Uterus (tissue), 3 donors: ENCODE measurements at regions not wholly inside any gene's neighbourhood (a gene's known extent, or its start where the extent isn't known, plus 50 kb on each side); places are given as distances from the start of the nearest gene placed in this dataset.

Experiments used
- DNase-seq, 2 donors: peaks; one replicate each; pipeline ENCODE4 v3.0.0-alpha.2; 2019 to 2020
- H3K27ac ChIP-seq, 2 donors: fragments of 200-600 bp; sonication (generic); 1 replicate in 1 of 2; 2 replicates in 1 of 2; pipeline ENCODE4 v1.5.1; 2016 to 2018
- H3K27me3 ChIP-seq, 2 donors: fragments of 200-600 bp; sonication (generic); one replicate each; pipeline ENCODE4 v1.5.1; 2018 to 2019; ENCODE audit warnings: control low read depth in 1 of 2
- H3K36me3 ChIP-seq, 2 donors: fragments of 200-600 bp; sonication (generic); one replicate each; pipeline ENCODE4 v1.5.1; 2019; ENCODE audit warnings: control low read depth in 1 of 2
- H3K4me1 ChIP-seq, 2 donors: fragments of 200-600 bp; sonication (generic); one replicate each; pipeline ENCODE4 v1.5.1; 2018 to 2019; ENCODE audit warnings: control low read depth in 1 of 2
- H3K4me3 ChIP-seq, 2 donors: fragments of 200-600 bp; sonication (generic); 1 replicate in 1 of 2; 2 replicates in 1 of 2; pipeline ENCODE4 v1.5.1; 2018 to 2019; ENCODE audit warnings: mild to moderate bottlenecking in 1 of 2
- H3K9me3 ChIP-seq, 2 donors: fragments of 200-600 bp; sonication (generic); one replicate each; pipeline ENCODE4 v1.5.1; 2019; ENCODE audit warnings: control low read depth in 1 of 2
- POLR2A ChIP-seq, 2 donors: fragments of 450-650 bp; IDR thresholded peaks; one replicate each; pipeline ENCODE4 v1.6.1; 2016; ENCODE audit warnings: antibody characterized with exemption in 2 of 2, mild to moderate bottlenecking in 1 of 2, moderate library complexity in 1 of 2
- intact Hi-C: fragments of 100-400 bp; cut with DNase I; formaldehyde crosslinking; loops from one replicate; pipeline ENCODE4 v1.15.1; 2023; ENCODE audit warnings: low total_unique reads
- TF ChIP-seq, protein P1 (sequence below), 4 experiments: fragments of 200-600 bp in 2 of 4; fragments of 450-650 bp in 2 of 4; sonication (generic) in 2 of 4; IDR thresholded peaks; one replicate each; pipeline ENCODE4 v1.5.1; 2016 to 2019; ENCODE audit warnings: antibody characterized with exemption in 4 of 4, mild to moderate bottlenecking in 2 of 4, moderate library complexity in 1 of 4
- donor health status: DM: yes; HTN: yes; CAD: no.

- H3K9me3 ChIP-seq, result no peaks in the 10 kb centered on the region
- no peaks in the 10 kb centered on the region for H3K36me3 ChIP-seq
- H3K4me3 ChIP-seq, result no peak overlapping the region
- intact Hi-C loops, result no loop called here
- TF ChIP-seq POLR2A (IDR thresholded peaks at IDR 0.05), result no peak
- TF ChIP-seq, protein P1, sequence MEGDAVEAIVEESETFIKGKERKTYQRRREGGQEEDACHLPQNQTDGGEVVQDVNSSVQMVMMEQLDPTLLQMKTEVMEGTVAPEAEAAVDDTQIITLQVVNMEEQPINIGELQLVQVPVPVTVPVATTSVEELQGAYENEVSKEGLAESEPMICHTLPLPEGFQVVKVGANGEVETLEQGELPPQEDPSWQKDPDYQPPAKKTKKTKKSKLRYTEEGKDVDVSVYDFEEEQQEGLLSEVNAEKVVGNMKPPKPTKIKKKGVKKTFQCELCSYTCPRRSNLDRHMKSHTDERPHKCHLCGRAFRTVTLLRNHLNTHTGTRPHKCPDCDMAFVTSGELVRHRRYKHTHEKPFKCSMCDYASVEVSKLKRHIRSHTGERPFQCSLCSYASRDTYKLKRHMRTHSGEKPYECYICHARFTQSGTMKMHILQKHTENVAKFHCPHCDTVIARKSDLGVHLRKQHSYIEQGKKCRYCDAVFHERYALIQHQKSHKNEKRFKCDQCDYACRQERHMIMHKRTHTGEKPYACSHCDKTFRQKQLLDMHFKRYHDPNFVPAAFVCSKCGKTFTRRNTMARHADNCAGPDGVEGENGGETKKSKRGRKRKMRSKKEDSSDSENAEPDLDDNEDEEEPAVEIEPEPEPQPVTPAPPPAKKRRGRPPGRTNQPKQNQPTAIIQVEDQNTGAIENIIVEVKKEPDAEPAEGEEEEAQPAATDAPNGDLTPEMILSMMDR (IDR thresholded peaks at IDR 0.05), result no peak
- no peak for DNase-seq
- H3K27me3 ChIP-seq, result no peaks in the 10 kb centered on the region
- no peak overlapping the region for H3K27ac ChIP-seq
- no peaks in the 10 kb centered on the region for H3K4me1 ChIP-seq
Observed at GRCh38 chr14:82492157-82492556, 958.5 kb upstream of the SEL1L start.

DNA sequence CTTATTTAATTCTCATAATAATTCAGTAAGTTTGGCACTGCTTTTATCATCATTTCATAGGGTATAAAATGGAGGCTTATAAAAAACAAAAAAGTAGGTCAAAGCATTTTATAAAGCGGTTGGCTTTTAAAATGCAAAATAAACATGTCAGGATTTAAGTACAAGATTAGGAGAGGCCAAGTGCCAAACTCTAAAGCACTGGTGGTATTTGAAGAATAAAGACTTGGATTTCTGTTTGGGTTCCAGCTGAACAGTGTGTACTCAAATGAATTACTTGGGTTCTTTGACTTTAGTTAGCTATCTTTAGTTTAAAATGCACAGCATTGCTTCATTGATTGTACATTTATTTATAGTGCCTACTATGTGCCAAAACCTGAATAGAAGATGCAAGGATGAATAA lies 966.6 kb upstream of the SEL1L start:
- Histone ChIP-seq H3K4me3 (no peak overlapping the region), H3K4me1 (no peaks in the 10 kb centered on the region), H3K27ac (no peak overlapping the region), H3K36me3 (no peaks in the 10 kb centered on the region), H3K9me3 (no peaks in the 10 kb centered on the region), H3K27me3 (no peaks in the 10 kb centered on the region)
- no peak for DNase-seq
- intact Hi-C loops, result no loop called here
- TF ChIP-seq POLR2A (IDR thresholded peaks at IDR 0.05), result no peak
- TF ChIP-seq, protein P1 (IDR thresholded peaks at IDR 0.05), result no peak

DNA sequence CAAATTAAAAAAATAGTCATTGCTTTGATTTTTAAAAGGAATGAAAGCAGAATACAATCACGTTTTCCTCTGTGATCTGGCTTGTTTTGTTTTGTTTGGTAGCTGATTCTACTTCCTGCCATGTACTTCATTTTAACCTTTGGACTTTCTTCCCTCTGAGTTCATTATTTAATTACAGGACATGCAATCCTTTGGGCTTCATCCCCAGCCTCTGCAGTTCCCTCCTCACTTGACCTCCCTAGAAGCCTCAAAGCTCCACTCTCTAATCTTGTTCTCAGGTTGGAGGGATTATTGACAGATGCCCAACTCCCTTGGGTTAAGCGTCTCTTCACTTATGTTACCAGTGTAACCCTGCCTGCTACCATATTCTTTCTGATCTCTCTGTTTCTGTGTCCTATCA lies 967.9 kb upstream of the SEL1L start:
- no peaks in the 10 kb centered on the region for H3K4me1 ChIP-seq
- intact Hi-C loops, result no loop called here
- H3K36me3 ChIP-seq, result no peaks in the 10 kb centered on the region
- H3K9me3 ChIP-seq, result no peaks in the 10 kb centered on the region
- H3K27me3 ChIP-seq, result no peaks in the 10 kb centered on the region
- DNase-seq, result no peak
- TF ChIP-seq, protein P1 (IDR thresholded peaks at IDR 0.05), result no peak
- TF ChIP-seq POLR2A (IDR thresholded peaks at IDR 0.05), result no peak
- no peak overlapping the region for H3K4me3 ChIP-seq
- H3K27ac ChIP-seq, result no peak overlapping the region

- Histone ChIP-seq H3K9me3 (no peaks in the 10 kb centered on the region), H3K27me3 (no peaks in the 10 kb centered on the region), H3K36me3 (no peaks in the 10 kb centered on the region), H3K4me3 (no peak overlapping the region), H3K4me1 (no peaks in the 10 kb centered on the region), H3K27ac (no peak overlapping the region)
- TF ChIP-seq, protein P1 (IDR thresholded peaks at IDR 0.05), result no peak
- TF ChIP-seq POLR2A (IDR thresholded peaks at IDR 0.05), result no peak
- DNase-seq, result no peak
- intact Hi-C loops, result no loop called here
Observed at GRCh38 chr14:82502043-82502442, 968.4 kb upstream of the SEL1L start.

- DNase-seq, result no peak
- Histone ChIP-seq H3K27ac (no peak overlapping the region), H3K9me3 (no peaks in the 10 kb centered on the region), H3K4me3 (no peak overlapping the region), H3K4me1 (no peaks in the 10 kb centered on the region), H3K36me3 (no peaks in the 10 kb centered on the region), H3K27me3 (no peaks in the 10 kb centered on the region)
- no peak for TF ChIP-seq POLR2A (IDR thresholded peaks at IDR 0.05)
- TF ChIP-seq, protein P1 (IDR thresholded peaks at IDR 0.05), result no peak
- intact Hi-C loops, result no loop called here
Observed at GRCh38 chr14:82504894-82505293, 971.2 kb upstream of the SEL1L start.
